ENCODE measurements at regions not wholly inside any gene's neighbourhood (a gene's known extent, or its start where the extent isn't known, plus 50 kb on each side); places are given as distances from the start of the nearest gene placed in this dataset.

- TF ChIP-seq CTCF (IDR thresholded peaks at IDR 0.05) (no peak), NFYB (CRISPR knock-in tag; conservative IDR thresholded peaks at IDR 0.05; ENCODE audit: low read depth) (no peak), SP1 (CRISPR knock-in tag; conservative IDR thresholded peaks at IDR 0.05) (no peak), USF1 (CRISPR knock-in tag; IDR thresholded peaks at IDR 0.05) (no peak), NR2C2 (CRISPR knock-in tag; IDR thresholded peaks at IDR 0.05) (no peak), STAT6 (CRISPR knock-in tag; conservative IDR thresholded peaks at IDR 0.05; ENCODE audit: low read depth) (no peak), KAT7 (CRISPR knock-in tag; IDR thresholded peaks at IDR 0.05; ENCODE audit: borderline replicate concordance) (no peak)
- TF ChIP-seq, protein P1, sequence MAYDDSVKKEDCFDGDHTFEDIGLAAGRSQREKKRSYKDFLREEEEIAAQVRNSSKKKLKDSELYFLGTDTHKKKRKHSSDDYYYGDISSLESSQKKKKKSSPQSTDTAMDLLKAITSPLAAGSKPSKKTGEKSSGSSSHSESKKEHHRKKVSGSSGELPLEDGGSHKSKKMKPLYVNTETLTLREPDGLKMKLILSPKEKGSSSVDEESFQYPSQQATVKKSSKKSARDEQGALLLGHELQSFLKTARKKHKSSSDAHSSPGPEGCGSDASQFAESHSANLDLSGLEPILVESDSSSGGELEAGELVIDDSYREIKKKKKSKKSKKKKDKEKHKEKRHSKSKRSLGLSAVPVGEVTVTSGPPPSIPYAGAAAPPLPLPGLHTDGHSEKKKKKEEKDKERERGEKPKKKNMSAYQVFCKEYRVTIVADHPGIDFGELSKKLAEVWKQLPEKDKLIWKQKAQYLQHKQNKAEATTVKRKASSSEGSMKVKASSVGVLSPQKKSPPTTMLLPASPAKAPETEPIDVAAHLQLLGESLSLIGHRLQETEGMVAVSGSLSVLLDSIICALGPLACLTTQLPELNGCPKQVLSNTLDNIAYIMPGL (CRISPR knock-in tag; IDR thresholded peaks at IDR 0.05): no peak
Observed at GRCh38 chr12:75947156-75947723, 84.3 kb downstream of the PHLDA1 start.

Data from WTC11 (cell line).